Tibial nerve (tissue), 4 donors: ENCODE measurements at regions not wholly inside any gene's neighbourhood (a gene's known extent, or its start where the extent isn't known, plus 50 kb on each side); places are given as distances from the start of the nearest gene placed in this dataset.

ENCODE experiments used
- DNase-seq, 2 donors: peaks; one replicate each; pipeline ENCODE4 v3.0.0-alpha.2; 2019; ENCODE audit warnings: low spot score in 2 of 2
- H3K27ac ChIP-seq, 4 donors: fragments of 200-600 bp; sonication (generic) in 3 of 4; one replicate each; pipeline ENCODE4 v1.5.1; 2017 to 2019; ENCODE audit warnings: mild to moderate bottlenecking in 1 of 4
- H3K27me3 ChIP-seq, 2 donors: fragments of 200-600 bp; sonication (generic) in 1 of 2; one replicate each; pipeline versions ENCODE4 v1.5.1 to v1.6.0; 2017 to 2019
- H3K36me3 ChIP-seq, 3 donors: fragments of 200-600 bp; sonication (generic); one replicate each; pipeline ENCODE4 v1.5.1; 2018 to 2019
- H3K4me1 ChIP-seq, 4 donors: fragments of 200-600 bp; sonication (generic) in 3 of 4; one replicate each; pipeline ENCODE4 v1.5.1; 2017 to 2019
- H3K4me3 ChIP-seq, 4 donors: fragments of 200-600 bp; sonication (generic) in 3 of 4; one replicate each; pipeline ENCODE4 v1.5.1; 2017 to 2019; ENCODE audit warnings: mild to moderate bottlenecking in 1 of 4, moderate library complexity in 1 of 4
- H3K9me3 ChIP-seq, 4 donors: fragments of 200-600 bp; sonication (generic) in 3 of 4; one replicate each; pipeline ENCODE4 v1.5.1; 2017 to 2019
- EP300 ChIP-seq, 2 donors: sonication (generic); formaldehyde crosslinking; IDR thresholded peaks; one replicate each; pipeline ENCODE4 v1.6.1; 2017; ENCODE audit warnings: antibody characterized with exemption in 2 of 2, mild to moderate bottlenecking in 1 of 2
- POLR2A ChIP-seq, 2 donors: fragments of 450-650 bp; IDR thresholded peaks; one replicate each; pipeline ENCODE4 v1.6.1; 2017; ENCODE audit warnings: antibody characterized with exemption in 2 of 2, mild to moderate bottlenecking in 2 of 2, moderate library complexity in 2 of 2
- WGBS, 2 donors: methylation state at CpG; one replicate each; pipeline ENCODE4 v1.1.5; 2018; 5-methylcytosine and 5-hydroxymethylcytosine counted together
- TF ChIP-seq, protein P1 (sequence below), 5 experiments: fragments of 200-600 bp in 3 of 5; fragments of 450-650 bp in 2 of 5; sonication (generic) in 3 of 5; IDR thresholded peaks; one replicate each; pipeline ENCODE4 v1.5.1; 2016 to 2019; ENCODE audit warnings: antibody characterized with exemption in 5 of 5, mild to moderate bottlenecking in 3 of 5, moderate library complexity in 2 of 5

DNA sequence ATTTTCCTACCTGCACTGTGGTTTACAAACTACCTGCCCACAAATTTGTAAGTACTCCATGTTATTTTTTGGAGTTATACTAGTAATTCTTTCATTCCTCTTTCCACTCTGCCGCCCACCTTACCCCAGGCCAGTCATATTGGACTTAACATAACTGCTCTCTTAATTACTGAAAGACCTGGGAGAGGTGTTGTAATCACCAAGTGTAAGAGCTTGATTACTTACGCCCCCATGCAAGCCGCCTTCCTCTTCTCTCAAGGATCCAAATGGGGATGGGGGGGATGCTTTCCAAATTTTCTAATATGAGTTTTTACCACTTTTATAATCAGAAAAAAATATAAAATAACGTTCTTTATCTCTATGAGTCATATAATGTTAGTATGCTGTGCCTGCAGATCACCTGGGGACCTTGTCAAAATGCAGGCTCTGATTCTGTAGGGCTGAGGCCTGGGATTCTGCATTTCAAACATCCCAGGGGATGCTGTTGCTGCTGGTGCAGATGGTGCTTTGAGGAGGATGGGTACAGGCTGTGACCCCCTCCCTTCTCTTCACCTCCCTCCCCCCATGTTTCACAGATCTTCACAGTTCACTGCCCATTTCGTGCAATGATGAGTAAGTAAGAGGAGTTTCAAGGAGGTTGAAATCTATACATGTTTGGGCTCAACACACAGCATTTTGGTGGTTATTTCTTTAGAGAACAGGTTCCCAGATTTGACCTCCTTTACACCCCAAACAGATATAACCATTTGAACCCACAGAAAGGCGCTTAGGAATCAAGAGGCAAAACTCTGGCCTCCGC lies 87.3 kb downstream of the SEC61B start:
- H3K36me3 ChIP-seq = no peaks in the 10 kb centered on the region
- WGBS, 2 donors = 86 to 89% methylated on average over 7 of the region's 7 CpGs

DNA sequence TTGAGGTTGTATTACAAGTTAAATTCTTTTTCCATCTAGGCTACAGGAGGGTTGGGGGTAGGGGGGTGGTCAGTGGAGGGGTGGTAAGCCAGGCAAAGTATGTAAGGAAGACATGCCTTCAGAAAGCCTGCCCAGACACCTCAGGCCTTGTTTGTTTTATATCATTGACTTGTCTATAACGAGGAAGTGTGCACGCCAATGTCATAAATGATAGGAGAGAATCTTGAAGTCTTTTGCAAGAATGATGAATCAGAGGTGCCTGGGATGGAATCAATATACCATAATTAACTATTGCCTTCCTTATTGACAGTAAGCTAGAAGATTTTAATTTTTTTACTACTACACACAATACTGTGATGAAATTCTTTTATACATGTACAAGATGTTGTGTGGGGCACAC lies 90.7 kb downstream of the SEC61B start:
- Histone ChIP-seq H3K4me1 (no peaks in the 10 kb centered on the region), H3K4me3 (no peak overlapping the region), H3K9me3 (no peaks in the 10 kb centered on the region), H3K27ac (no peak overlapping the region), H3K36me3 (no peaks in the 10 kb centered on the region), H3K27me3 (no peaks in the 10 kb centered on the region)
- no peak for DNase-seq
- 79 to 80% methylated on average over 2 of the region's 2 CpGs for WGBS, 2 donors
- TF ChIP-seq, protein P1, sequence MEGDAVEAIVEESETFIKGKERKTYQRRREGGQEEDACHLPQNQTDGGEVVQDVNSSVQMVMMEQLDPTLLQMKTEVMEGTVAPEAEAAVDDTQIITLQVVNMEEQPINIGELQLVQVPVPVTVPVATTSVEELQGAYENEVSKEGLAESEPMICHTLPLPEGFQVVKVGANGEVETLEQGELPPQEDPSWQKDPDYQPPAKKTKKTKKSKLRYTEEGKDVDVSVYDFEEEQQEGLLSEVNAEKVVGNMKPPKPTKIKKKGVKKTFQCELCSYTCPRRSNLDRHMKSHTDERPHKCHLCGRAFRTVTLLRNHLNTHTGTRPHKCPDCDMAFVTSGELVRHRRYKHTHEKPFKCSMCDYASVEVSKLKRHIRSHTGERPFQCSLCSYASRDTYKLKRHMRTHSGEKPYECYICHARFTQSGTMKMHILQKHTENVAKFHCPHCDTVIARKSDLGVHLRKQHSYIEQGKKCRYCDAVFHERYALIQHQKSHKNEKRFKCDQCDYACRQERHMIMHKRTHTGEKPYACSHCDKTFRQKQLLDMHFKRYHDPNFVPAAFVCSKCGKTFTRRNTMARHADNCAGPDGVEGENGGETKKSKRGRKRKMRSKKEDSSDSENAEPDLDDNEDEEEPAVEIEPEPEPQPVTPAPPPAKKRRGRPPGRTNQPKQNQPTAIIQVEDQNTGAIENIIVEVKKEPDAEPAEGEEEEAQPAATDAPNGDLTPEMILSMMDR (IDR thresholded peaks at IDR 0.05) = no peak
- TF ChIP-seq POLR2A (IDR thresholded peaks at IDR 0.05) = no peak
- no peak for TF ChIP-seq EP300 (IDR thresholded peaks at IDR 0.05)

More for the DNA sequence above, 87.3 kb downstream of the SEC61B start:
- H3K4me1 ChIP-seq = no peaks in the 10 kb centered on the region
- TF ChIP-seq EP300 (IDR thresholded peaks at IDR 0.05) (no peak), POLR2A (IDR thresholded peaks at IDR 0.05) (no peak)
- TF ChIP-seq, protein P1 (IDR thresholded peaks at IDR 0.05) = no peak
- no peaks in the 10 kb centered on the region for H3K9me3 ChIP-seq
- H3K27me3 ChIP-seq = no peaks in the 10 kb centered on the region
- H3K27ac ChIP-seq = no peak overlapping the region
- no peak overlapping the region for H3K4me3 ChIP-seq
- DNase-seq = no peak

DNA sequence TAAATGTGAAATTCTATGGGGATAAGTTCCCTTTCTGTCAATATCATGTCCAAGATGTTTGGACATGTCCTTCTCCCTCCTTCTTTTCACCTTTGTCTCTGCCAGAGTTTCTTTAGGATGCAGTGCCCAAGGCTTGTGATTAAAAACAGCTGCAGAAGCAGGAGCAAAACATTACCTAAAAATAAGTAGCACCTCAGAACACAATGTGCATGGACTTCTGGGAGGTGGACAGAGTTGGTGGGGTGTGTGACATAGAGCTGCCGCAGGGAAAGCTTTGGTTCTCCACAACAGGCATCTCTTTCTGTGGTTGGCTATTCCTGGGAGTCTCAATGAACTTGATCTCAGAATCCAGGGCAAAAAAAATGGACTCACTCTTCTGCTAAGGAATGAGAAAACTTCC lies 97.0 kb downstream of the SEC61B start:
- no peaks in the 10 kb centered on the region for H3K9me3 ChIP-seq
- 84 to 91% methylated on average over 1 of the region's 1 CpG for WGBS, 2 donors
- DNase-seq = no peak
- TF ChIP-seq EP300 (IDR thresholded peaks at IDR 0.05) = no peak
- TF ChIP-seq POLR2A (IDR thresholded peaks at IDR 0.05) = no peak
- TF ChIP-seq, protein P1 (IDR thresholded peaks at IDR 0.05) = no peak
- H3K27me3 ChIP-seq = no peaks in the 10 kb centered on the region
- H3K4me1 ChIP-seq = no peaks in the 10 kb centered on the region
- no peak overlapping the region for H3K27ac ChIP-seq
- no peaks in the 10 kb centered on the region for H3K36me3 ChIP-seq
- H3K4me3 ChIP-seq = no peak overlapping the region

DNA sequence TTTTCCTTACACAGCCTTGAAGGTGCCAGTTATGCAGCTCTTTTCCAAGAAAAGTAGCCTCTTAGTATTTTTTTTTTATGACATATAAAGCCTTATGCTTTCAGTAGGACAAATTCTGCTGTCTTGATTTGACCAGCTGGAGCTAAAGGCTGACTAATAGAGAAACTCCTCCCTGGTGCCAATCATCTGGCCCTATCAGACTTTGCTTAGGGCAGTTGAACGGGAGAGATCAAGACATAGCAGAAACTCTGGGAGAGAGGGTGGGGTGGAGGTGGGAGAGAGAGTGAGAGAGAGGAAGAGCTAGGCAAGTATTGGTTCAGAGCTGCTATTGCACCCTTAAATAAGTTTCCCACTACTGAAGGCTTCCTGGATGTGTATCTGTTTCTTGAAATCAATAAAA lies 100.2 kb downstream of the SEC61B start:
- Histone ChIP-seq H3K36me3 (no peaks in the 10 kb centered on the region), H3K27ac (no peak overlapping the region), H3K4me3 (no peak overlapping the region), H3K27me3 (no peaks in the 10 kb centered on the region), H3K9me3 (no peaks in the 10 kb centered on the region), H3K4me1 (no peaks in the 10 kb centered on the region)
- TF ChIP-seq EP300 (IDR thresholded peaks at IDR 0.05) (no peak), POLR2A (IDR thresholded peaks at IDR 0.05) (no peak)
- TF ChIP-seq, protein P1 (IDR thresholded peaks at IDR 0.05) = no peak
- DNase-seq = no peak
- 8 to 18% methylated on average over 1 of the region's 1 CpG for WGBS, 2 donors

DNA sequence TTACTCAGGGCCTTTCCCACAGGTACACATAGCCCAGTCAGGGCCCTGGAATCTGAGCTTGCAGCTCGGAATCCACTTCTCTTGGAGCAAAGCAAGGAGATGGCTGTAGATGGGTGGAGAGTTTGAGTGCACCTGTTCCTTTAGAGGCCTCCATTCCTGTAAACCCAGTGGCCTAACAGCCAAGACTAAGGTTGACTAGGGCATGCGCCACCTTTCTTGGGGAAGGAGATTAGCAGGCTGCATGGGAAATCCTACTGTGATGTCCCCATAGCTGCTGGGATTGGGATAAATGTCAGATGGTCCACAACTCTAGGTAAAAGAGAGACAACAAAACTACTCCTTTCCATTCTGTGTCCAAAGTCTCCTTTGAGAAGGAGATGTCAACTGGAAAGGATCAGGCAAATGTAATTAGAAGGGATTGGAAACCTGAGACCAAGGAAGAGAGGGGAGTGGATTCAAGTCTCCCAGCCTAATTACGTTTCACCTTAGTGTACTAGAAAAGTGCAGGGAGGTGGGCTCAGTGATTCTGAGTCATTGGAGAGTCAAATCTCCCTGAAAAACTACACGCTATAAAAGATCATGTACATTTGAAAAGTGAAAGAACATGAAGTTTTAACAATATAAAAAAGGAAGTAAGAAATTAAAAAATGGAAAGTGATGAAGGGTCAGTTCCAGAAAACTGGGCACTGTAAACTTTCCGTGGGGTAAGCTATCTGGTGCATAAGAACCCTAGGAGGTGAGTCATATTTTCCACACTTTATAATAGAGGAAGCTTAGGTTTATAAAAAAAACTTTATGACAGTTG lies 104.2 kb downstream of the SEC61B start:
- Histone ChIP-seq H3K27me3 (no peaks in the 10 kb centered on the region), H3K4me1 (no peaks in the 10 kb centered on the region), H3K9me3 (no peaks in the 10 kb centered on the region), H3K27ac (no peak overlapping the region), H3K36me3 (no peaks in the 10 kb centered on the region), H3K4me3 (no peak overlapping the region)
- no peak for DNase-seq
- no peak for TF ChIP-seq EP300 (IDR thresholded peaks at IDR 0.05)
- TF ChIP-seq POLR2A (IDR thresholded peaks at IDR 0.05) = no peak
- TF ChIP-seq, protein P1 (IDR thresholded peaks at IDR 0.05) = no peak
- WGBS, 2 donors = 83 to 86% methylated on average over 5 of the region's 5 CpGs
